ENCODE measurements at regions not wholly inside any gene's neighbourhood (a gene's known extent, or its start where the extent isn't known, plus 50 kb on each side); places are given as distances from the start of the nearest gene placed in this dataset.
A peak's percentile ranks its signal among the peaks of the same experiment; 100 is the strongest.

- no CpG with 5 or more reads among the region's 3 CpGs for WGBS, 2 donors (ENCODE audit: extremely low coverage in 2 of 2, insufficient read length in 2 of 2, insufficient replicate concordance in 1 of 2)
These were observed 667.2 kb downstream of the GATA3 start for GRCh38 chr10:8721650-8722049.

GRCh38 chr10:8722835-8723234, 668.3 kb downstream of the GATA3 start:
- no CpG with 5 or more reads among the region's 4 CpGs for WGBS, 2 donors (ENCODE audit: extremely low coverage in 2 of 2, insufficient read length in 2 of 2, insufficient replicate concordance in 1 of 2)

More at GRCh38 chr10:8721650-8722049, 667.2 kb downstream of the GATA3 start:
- Histone ChIP-seq H2BK5ac (ENCODE audit: low read length) (no peak overlapping the region), H3K4me3 (ENCODE audit: low read length in 2 of 2) (no peak overlapping the region), H3K4me1 (ENCODE audit: control insufficient read depth in 2 of 2, insufficient read depth in 1 of 2, low read depth in 1 of 2, low read length in 2 of 2) (no peaks in the 10 kb centered on the region), H2BK12ac (ENCODE audit: low read length) (no peak overlapping the region), H3K4ac (ENCODE audit: low read length) (no peak overlapping the region), H3K27ac (replicated peaks; ENCODE audit: low read length) (no peak overlapping the region), H3K36me3 (replicated peaks in 1 of 2; ENCODE audit: control insufficient read depth in 2 of 2, insufficient read depth in 2 of 2, low read length in 2 of 2) (no peaks in the 10 kb centered on the region), H2BK15ac (ENCODE audit: low read length) (no peak overlapping the region), H2AK5ac (ENCODE audit: low read depth, low read length) (no peak overlapping the region), H3K14ac (ENCODE audit: low read length) (no peak overlapping the region), H3K79me1 (ENCODE audit: low read depth, low read length) (no peaks in the 10 kb centered on the region), H4K91ac (ENCODE audit: low read depth, low read length, poor library complexity) (no peak overlapping the region), H2BK120ac (ENCODE audit: low read depth, low read length) (no peak overlapping the region), H3K23ac (ENCODE audit: low read depth, low read length, poor library complexity) (no peak overlapping the region), H3K4me2 (ENCODE audit: insufficient read depth, low read length, poor library complexity, severe bottlenecking) (no peak overlapping the region), H2AFZ (ENCODE audit: low read length) (no peak overlapping the region), H3K18ac (ENCODE audit: low read length) (no peak overlapping the region), H4K8ac (ENCODE audit: low read depth, low read length) (no peak overlapping the region), H3K9me3 (replicated peaks in 1 of 2; ENCODE audit: control insufficient read depth in 2 of 2, insufficient read depth in 1 of 2, low read depth in 1 of 2, low read length in 2 of 2) (peaks cover 0 to 6% of the 10 kb centered on the region in 2 donors), H3K27me3 (ENCODE audit: control insufficient read depth in 3 of 3, insufficient read depth in 3 of 3, low read depth in 1 of 3, low read length in 3 of 3) (no peaks in the 10 kb centered on the region), H3K9ac (ENCODE audit: low read depth, low read length, poor library complexity) (no peak overlapping the region)
- DNase-seq (ENCODE audit: low spot score), result no peak

DNA sequence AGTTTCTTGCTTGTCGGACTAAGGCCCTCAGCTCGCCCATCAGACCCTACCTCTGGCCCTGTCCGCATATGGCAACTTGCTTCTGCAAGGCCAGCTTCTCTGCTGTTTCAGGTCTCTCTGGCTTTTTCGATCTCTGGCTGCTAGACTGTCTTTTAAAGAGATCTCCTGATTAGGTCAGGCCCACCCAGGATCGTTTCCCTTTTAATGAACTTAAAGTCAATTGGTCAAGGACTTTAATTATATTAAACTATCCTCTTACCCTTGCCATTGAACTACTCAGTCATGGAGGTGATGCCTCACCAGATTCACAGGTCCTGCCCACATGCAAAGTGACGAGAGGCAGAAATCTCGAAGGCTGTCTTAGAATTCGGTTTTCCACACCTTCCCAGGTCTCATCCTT, 670.9 kb downstream of the GATA3 start:
- H3K14ac ChIP-seq (ENCODE audit: low read length), result no peak overlapping the region

More at GRCh38 chr10:8722835-8723234, 668.3 kb downstream of the GATA3 start:
- H3K4me3 ChIP-seq (ENCODE audit: low read length in 2 of 2), result no peak overlapping the region
- no peak overlapping the region for H2BK120ac ChIP-seq (ENCODE audit: low read depth, low read length)
- no peak overlapping the region for H2BK12ac ChIP-seq (ENCODE audit: low read length)
- no peak overlapping the region for H4K91ac ChIP-seq (ENCODE audit: low read depth, low read length, poor library complexity)
- H2BK15ac ChIP-seq (ENCODE audit: low read length), result no peak overlapping the region
- no peak for DNase-seq (ENCODE audit: low spot score)
- H3K79me1 ChIP-seq (ENCODE audit: low read depth, low read length), result no peaks in the 10 kb centered on the region
- H2AFZ ChIP-seq (ENCODE audit: low read length), result no peak overlapping the region
- no peak overlapping the region for H3K23ac ChIP-seq (ENCODE audit: low read depth, low read length, poor library complexity)
- no peak overlapping the region for H3K27ac ChIP-seq (replicated peaks; ENCODE audit: low read length)
- H3K9me3 ChIP-seq (replicated peaks in 1 of 2; ENCODE audit: control insufficient read depth in 2 of 2, insufficient read depth in 1 of 2, low read depth in 1 of 2, low read length in 2 of 2), result peaks cover 0 to 6% of the 10 kb centered on the region in 2 donors
- H3K14ac ChIP-seq (ENCODE audit: low read length), result no peak overlapping the region
- H4K8ac ChIP-seq (ENCODE audit: low read depth, low read length), result no peak overlapping the region
- no peak overlapping the region for H2BK5ac ChIP-seq (ENCODE audit: low read length)
- no peak overlapping the region for H3K18ac ChIP-seq (ENCODE audit: low read length)
- H3K27me3 ChIP-seq (ENCODE audit: control insufficient read depth in 3 of 3, insufficient read depth in 3 of 3, low read depth in 1 of 3, low read length in 3 of 3), result no peaks in the 10 kb centered on the region
- H3K9ac ChIP-seq (ENCODE audit: low read depth, low read length, poor library complexity), result no peak overlapping the region
- H3K4ac ChIP-seq (ENCODE audit: low read length), result no peak overlapping the region
- no peaks in the 10 kb centered on the region for H3K36me3 ChIP-seq (replicated peaks in 1 of 2; ENCODE audit: control insufficient read depth in 2 of 2, insufficient read depth in 2 of 2, low read length in 2 of 2)
- H3K4me2 ChIP-seq (ENCODE audit: insufficient read depth, low read length, poor library complexity, severe bottlenecking), result no peak overlapping the region
- no peak overlapping the region for H2AK5ac ChIP-seq (ENCODE audit: low read depth, low read length)
- H3K4me1 ChIP-seq (ENCODE audit: control insufficient read depth in 2 of 2, insufficient read depth in 1 of 2, low read depth in 1 of 2, low read length in 2 of 2), result no peaks in the 10 kb centered on the region

GRCh38 chr10:8726084-8726778, 671.7 kb downstream of the GATA3 start:
- H2BK120ac ChIP-seq (ENCODE audit: low read depth, low read length), result no peak overlapping the region
- no peaks in the 10 kb centered on the region for H3K9me3 ChIP-seq (replicated peaks in 1 of 2; ENCODE audit: control insufficient read depth in 2 of 2, insufficient read depth in 1 of 2, low read depth in 1 of 2, low read length in 2 of 2)
- H3K27me3 ChIP-seq (ENCODE audit: control insufficient read depth in 3 of 3, insufficient read depth in 3 of 3, low read depth in 1 of 3, low read length in 3 of 3), result no peaks in the 10 kb centered on the region
- no peak overlapping the region for H2BK5ac ChIP-seq (ENCODE audit: low read length)
- H3K36me3 ChIP-seq (replicated peaks in 1 of 2; ENCODE audit: control insufficient read depth in 2 of 2, insufficient read depth in 2 of 2, low read length in 2 of 2), result no peaks in the 10 kb centered on the region
- DNase-seq (ENCODE audit: low spot score), result no peak
- no peak overlapping the region for H3K9ac ChIP-seq (ENCODE audit: low read depth, low read length, poor library complexity)
- H3K23ac ChIP-seq (ENCODE audit: low read depth, low read length, poor library complexity), result no peak overlapping the region
- H3K27ac ChIP-seq (replicated peaks; ENCODE audit: low read length), result no peak overlapping the region
- no peak overlapping the region for H2BK12ac ChIP-seq (ENCODE audit: low read length)
- H4K91ac ChIP-seq (ENCODE audit: low read depth, low read length, poor library complexity), result no peak overlapping the region
- H3K79me1 ChIP-seq (ENCODE audit: low read depth, low read length), result no peaks in the 10 kb centered on the region
- H3K4ac ChIP-seq (ENCODE audit: low read length), result no peak overlapping the region
- H3K4me3 ChIP-seq (ENCODE audit: low read length in 2 of 2), result no peak overlapping the region
- no CpG with 5 or more reads among the region's 3 CpGs for WGBS, 2 donors (ENCODE audit: extremely low coverage in 2 of 2, insufficient read length in 2 of 2, insufficient replicate concordance in 1 of 2)
- no peak overlapping the region for H2AK5ac ChIP-seq (ENCODE audit: low read depth, low read length)
- H3K4me2 ChIP-seq (ENCODE audit: insufficient read depth, low read length, poor library complexity, severe bottlenecking), result no peak overlapping the region
- H3K18ac ChIP-seq (ENCODE audit: low read length), result no peak overlapping the region
- no peak overlapping the region for H4K8ac ChIP-seq (ENCODE audit: low read depth, low read length)
- no peak overlapping the region for H2AFZ ChIP-seq (ENCODE audit: low read length)
- H3K14ac ChIP-seq (ENCODE audit: low read length), result no peak overlapping the region
- H2BK15ac ChIP-seq (ENCODE audit: low read length), result no peak overlapping the region
- H3K4me1 ChIP-seq (ENCODE audit: control insufficient read depth in 2 of 2, insufficient read depth in 1 of 2, low read depth in 1 of 2, low read length in 2 of 2), result no peaks in the 10 kb centered on the region

More for the DNA sequence above, 670.9 kb downstream of the GATA3 start:
- Histone ChIP-seq H2BK120ac (ENCODE audit: low read depth, low read length) (no peak overlapping the region), H4K8ac (ENCODE audit: low read depth, low read length) (no peak overlapping the region), H3K9me3 (replicated peaks in 1 of 2; ENCODE audit: control insufficient read depth in 2 of 2, insufficient read depth in 1 of 2, low read depth in 1 of 2, low read length in 2 of 2) (no peaks in the 10 kb centered on the region), H2AFZ (ENCODE audit: low read length) (no peak overlapping the region), H3K4me3 (ENCODE audit: low read length in 2 of 2) (no peak overlapping the region), H3K4ac (ENCODE audit: low read length) (no peak overlapping the region), H4K91ac (ENCODE audit: low read depth, low read length, poor library complexity) (no peak overlapping the region), H2BK15ac (ENCODE audit: low read length) (peak overlapping the region; percentile 15), H3K4me1 (ENCODE audit: control insufficient read depth in 2 of 2, insufficient read depth in 1 of 2, low read depth in 1 of 2, low read length in 2 of 2) (no peaks in the 10 kb centered on the region), H3K4me2 (ENCODE audit: insufficient read depth, low read length, poor library complexity, severe bottlenecking) (no peak overlapping the region), H3K18ac (ENCODE audit: low read length) (no peak overlapping the region), H3K27me3 (ENCODE audit: control insufficient read depth in 3 of 3, insufficient read depth in 3 of 3, low read depth in 1 of 3, low read length in 3 of 3) (no peaks in the 10 kb centered on the region), H2BK5ac (ENCODE audit: low read length) (no peak overlapping the region), H3K36me3 (replicated peaks in 1 of 2; ENCODE audit: control insufficient read depth in 2 of 2, insufficient read depth in 2 of 2, low read length in 2 of 2) (no peaks in the 10 kb centered on the region), H3K23ac (ENCODE audit: low read depth, low read length, poor library complexity) (no peak overlapping the region), H3K27ac (replicated peaks; ENCODE audit: low read length) (no peak overlapping the region), H3K9ac (ENCODE audit: low read depth, low read length, poor library complexity) (no peak overlapping the region), H3K79me1 (ENCODE audit: low read depth, low read length) (no peaks in the 10 kb centered on the region), H2BK12ac (ENCODE audit: low read length) (no peak overlapping the region), H2AK5ac (ENCODE audit: low read depth, low read length) (no peak overlapping the region)
- no peak for DNase-seq (ENCODE audit: low spot score)
- no CpG with 5 or more reads among the region's 8 CpGs for WGBS, 2 donors (ENCODE audit: extremely low coverage in 2 of 2, insufficient read length in 2 of 2, insufficient replicate concordance in 1 of 2)

Measured in neuronal stem cell (in vitro differentiated cells).